HG03196 (cell line): ENCODE measurements at regions not wholly inside any gene's neighbourhood (a gene's known extent, or its start where the extent isn't known, plus 50 kb on each side); places are given as distances from the start of the nearest gene placed in this dataset.
"Not testable (repeated sequence)": the region's sequence is repeated elsewhere in the genome, so short reads cannot be mapped to it uniquely, and the experiment has no call there.

Source experiments
- ATAC-seq: cut with Tn5 transposase; IDR thresholded peaks from one replicate; pipeline ENCODE4 v1.9.1; 2021; ENCODE audit not compliant: unreplicated experiment

- ATAC-seq: no peak
These were observed 523.6 kb downstream of the TRAM1L1 start for GRCh38 chr4:116561768-116562167.

- no peak for ATAC-seq
These were observed 533.6 kb downstream of the TRAM1L1 start for GRCh38 chr4:116551806-116552205.

- ATAC-seq: no peak
These were observed 537.7 kb downstream of the TRAM1L1 start for GRCh38 chr4:116547632-116548031.

- no peak for ATAC-seq
These were observed 538.6 kb downstream of the TRAM1L1 start for GRCh38 chr4:116546759-116547158.

- no peak for ATAC-seq
These were observed 540.4 kb downstream of the TRAM1L1 start for GRCh38 chr4:116544946-116545345.

- ATAC-seq: no peak
These were observed 545.6 kb downstream of the TRAM1L1 start for GRCh38 chr4:116539744-116540143.

GRCh38 chr4:116537828-116538227 lies 547.5 kb downstream of the TRAM1L1 start:
- ATAC-seq: no peak

GRCh38 chr4:116536024-116536423 lies 549.4 kb downstream of the TRAM1L1 start:
- ATAC-seq: not testable (repeated sequence)

GRCh38 chr4:116531870-116532269 lies 553.5 kb downstream of the TRAM1L1 start:
- ATAC-seq: peak; percentile 64

GRCh38 chr4:116531026-116531425 lies 554.4 kb downstream of the TRAM1L1 start:
- no peak for ATAC-seq

GRCh38 chr4:116530048-116530447 lies 555.3 kb downstream of the TRAM1L1 start:
- no peak for ATAC-seq

- no peak for ATAC-seq
These were observed 556.2 kb downstream of the TRAM1L1 start for GRCh38 chr4:116529129-116529528.

- ATAC-seq: no peak
These were observed 562.5 kb downstream of the TRAM1L1 start for GRCh38 chr4:116522922-116523321.

GRCh38 chr4:116520886-116521285 lies 564.5 kb downstream of the TRAM1L1 start:
- no peak for ATAC-seq

- no peak for ATAC-seq
These were observed 568.7 kb downstream of the TRAM1L1 start for GRCh38 chr4:116516711-116517110.

GRCh38 chr4:116515959-116516358 lies 569.4 kb downstream of the TRAM1L1 start:
- no peak for ATAC-seq

- ATAC-seq: no peak
These were observed 572.8 kb downstream of the TRAM1L1 start for GRCh38 chr4:116512552-116512951.

GRCh38 chr4:116501954-116502353 lies 583.4 kb downstream of the TRAM1L1 start:
- ATAC-seq: no peak

GRCh38 chr4:116500225-116500624 lies 585.2 kb downstream of the TRAM1L1 start:
- no peak for ATAC-seq

- no peak for ATAC-seq
These were observed 595.6 kb downstream of the TRAM1L1 start for GRCh38 chr4:116489739-116490138.

- ATAC-seq: no peak
These were observed 599.0 kb downstream of the TRAM1L1 start for GRCh38 chr4:116486401-116486800.

- no peak for ATAC-seq
These were observed 604.8 kb downstream of the TRAM1L1 start for GRCh38 chr4:116480546-116480945.

GRCh38 chr4:116478343-116478742 lies 607.0 kb downstream of the TRAM1L1 start:
- ATAC-seq: no peak

- ATAC-seq: no peak
These were observed 615.8 kb downstream of the TRAM1L1 start for GRCh38 chr4:116469582-116469981.
